Type B pancreatic cell (in vitro differentiated cells): ENCODE measurements at regions not wholly inside any gene's neighbourhood (a gene's known extent, or its start where the extent isn't known, plus 50 kb on each side); places are given as distances from the start of the nearest gene placed in this dataset.

Source experiments
- DNase-seq: peaks from one replicate; pipeline ENCODE4 v3.0.0; 2021; ENCODE audit warnings: mixed read lengths; ENCODE audit not compliant: unreplicated experiment; ENCODE audit errors: extremely low spot score
- H3K27ac Mint-ChIP-seq: 2 replicates; pipeline ENCODE4 v1.8.0; 2021; ENCODE audit warnings: mild to moderate bottlenecking, mixed read lengths
- H3K27me3 Mint-ChIP-seq: 2 replicates; pipeline ENCODE4 v1.8.0; 2021; ENCODE audit warnings: mixed read lengths
- H3K36me3 Mint-ChIP-seq: 2 replicates; pipeline ENCODE4 v1.8.0; 2021; ENCODE audit warnings: mixed read lengths
- H3K4me1 Mint-ChIP-seq: one replicate; pipeline ENCODE4 v1.8.0; 2021; ENCODE audit warnings: mixed read lengths; ENCODE audit not compliant: unreplicated experiment
- H3K4me3 Mint-ChIP-seq: 2 replicates; pipeline ENCODE4 v1.8.0; 2021; ENCODE audit warnings: mild to moderate bottlenecking, mixed read lengths
- H3K9me3 Mint-ChIP-seq: 2 replicates; pipeline ENCODE4 v1.8.0; 2021; ENCODE audit warnings: mixed read lengths
- TF ChIP-seq, protein P1 (sequence below): fragments of 200-600 bp; sonication (generic); conservative IDR thresholded peaks from 2 replicates; pipeline ENCODE4 v1.5.0; 2021; ENCODE audit warnings: antibody characterized with exemption, mild to moderate bottlenecking

GRCh38 chr2:120613742-120614571 is 121.7 kb upstream of the GLI2 start:
- Mint-ChIP-seq H3K9me3 (no peaks in the 10 kb centered on the region), H3K36me3 (no peaks in the 10 kb centered on the region), H3K4me3 (no peak overlapping the region), H3K27me3 (peaks cover 3% of the 10 kb centered on the region), H3K4me1 (peaks cover 17% of the 10 kb centered on the region), H3K27ac (no peak overlapping the region)
- no peak for DNase-seq
- TF ChIP-seq, protein P1, sequence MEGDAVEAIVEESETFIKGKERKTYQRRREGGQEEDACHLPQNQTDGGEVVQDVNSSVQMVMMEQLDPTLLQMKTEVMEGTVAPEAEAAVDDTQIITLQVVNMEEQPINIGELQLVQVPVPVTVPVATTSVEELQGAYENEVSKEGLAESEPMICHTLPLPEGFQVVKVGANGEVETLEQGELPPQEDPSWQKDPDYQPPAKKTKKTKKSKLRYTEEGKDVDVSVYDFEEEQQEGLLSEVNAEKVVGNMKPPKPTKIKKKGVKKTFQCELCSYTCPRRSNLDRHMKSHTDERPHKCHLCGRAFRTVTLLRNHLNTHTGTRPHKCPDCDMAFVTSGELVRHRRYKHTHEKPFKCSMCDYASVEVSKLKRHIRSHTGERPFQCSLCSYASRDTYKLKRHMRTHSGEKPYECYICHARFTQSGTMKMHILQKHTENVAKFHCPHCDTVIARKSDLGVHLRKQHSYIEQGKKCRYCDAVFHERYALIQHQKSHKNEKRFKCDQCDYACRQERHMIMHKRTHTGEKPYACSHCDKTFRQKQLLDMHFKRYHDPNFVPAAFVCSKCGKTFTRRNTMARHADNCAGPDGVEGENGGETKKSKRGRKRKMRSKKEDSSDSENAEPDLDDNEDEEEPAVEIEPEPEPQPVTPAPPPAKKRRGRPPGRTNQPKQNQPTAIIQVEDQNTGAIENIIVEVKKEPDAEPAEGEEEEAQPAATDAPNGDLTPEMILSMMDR: no peak

- Mint-ChIP-seq H3K9me3 (no peaks in the 10 kb centered on the region), H3K4me3 (no peak overlapping the region), H3K27ac (no peak overlapping the region), H3K36me3 (no peaks in the 10 kb centered on the region), H3K27me3 (peaks cover 3% of the 10 kb centered on the region), H3K4me1 (peaks cover 17% of the 10 kb centered on the region)
- no peak for DNase-seq
- TF ChIP-seq, protein P1: no peak
Observed at GRCh38 chr2:120614901-120615300, 120.8 kb upstream of the GLI2 start.

DNA sequence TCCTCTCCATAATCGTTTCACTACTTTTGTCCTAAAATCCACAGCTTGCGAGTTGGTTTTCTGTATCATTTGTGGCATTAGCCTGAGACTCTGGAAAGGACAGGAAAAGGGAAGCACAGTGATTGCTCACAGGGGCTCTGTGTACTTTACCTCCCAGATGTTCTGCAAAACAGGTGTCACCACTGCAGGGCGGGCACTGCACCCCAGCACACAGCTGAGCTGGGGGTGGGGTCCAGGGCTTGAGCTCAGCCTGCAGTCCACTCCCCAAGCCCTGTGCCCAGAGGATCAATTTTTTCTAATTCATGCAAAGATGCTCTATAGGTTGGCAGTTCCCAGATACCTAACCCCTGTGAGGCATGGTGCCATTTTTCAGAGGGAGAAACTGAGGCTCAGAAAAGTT is 119.4 kb upstream of the GLI2 start:
- TF ChIP-seq, protein P1: no peak
- DNase-seq: no peak
- Mint-ChIP-seq H3K4me3 (no peak overlapping the region), H3K27ac (no peak overlapping the region), H3K4me1 (peaks cover 17% of the 10 kb centered on the region), H3K36me3 (no peaks in the 10 kb centered on the region), H3K27me3 (peaks cover 3% of the 10 kb centered on the region), H3K9me3 (no peaks in the 10 kb centered on the region)

DNA sequence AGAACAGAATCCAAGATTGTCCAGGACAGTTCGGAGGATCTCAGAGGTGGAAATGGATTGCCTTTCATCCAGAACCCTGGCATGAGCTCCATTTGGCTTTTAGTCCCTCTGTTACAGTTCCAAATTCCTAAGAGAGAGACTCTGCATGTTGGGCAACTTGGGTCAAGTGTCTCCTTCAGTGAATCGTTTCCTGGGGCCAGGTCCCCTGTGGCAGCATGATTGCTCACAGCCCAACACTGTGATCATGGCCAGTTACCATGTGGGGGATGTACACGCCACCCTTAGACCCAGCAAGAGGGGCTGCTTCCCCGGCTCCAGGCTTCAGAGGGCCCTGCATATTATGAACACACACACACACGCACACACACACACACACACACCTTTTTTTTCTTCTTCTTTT is 118.6 kb upstream of the GLI2 start:
- no peak for DNase-seq
- Mint-ChIP-seq H3K9me3 (peaks cover 4% of the 10 kb centered on the region), H3K36me3 (no peaks in the 10 kb centered on the region), H3K27ac (no peak overlapping the region), H3K4me3 (no peak overlapping the region), H3K4me1 (peaks cover 15% of the 10 kb centered on the region), H3K27me3 (peaks cover 3% of the 10 kb centered on the region)
- TF ChIP-seq, protein P1: no peak

GRCh38 chr2:120618830-120619229 is 116.8 kb upstream of the GLI2 start:
- H3K4me1 Mint-ChIP-seq: peaks cover 5% of the 10 kb centered on the region
- TF ChIP-seq, protein P1: no peak
- peaks cover 10% of the 10 kb centered on the region for H3K9me3 Mint-ChIP-seq
- no peak overlapping the region for H3K27ac Mint-ChIP-seq
- H3K27me3 Mint-ChIP-seq: no peaks in the 10 kb centered on the region
- no peak for DNase-seq
- no peaks in the 10 kb centered on the region for H3K36me3 Mint-ChIP-seq
- H3K4me3 Mint-ChIP-seq: no peak overlapping the region
